CD4-positive, CD25-positive, alpha-beta regulatory T cell (primary cell): ENCODE measurements at regions not wholly inside any gene's neighbourhood (a gene's known extent, or its start where the extent isn't known, plus 50 kb on each side); places are given as distances from the start of the nearest gene placed in this dataset.

Experiments
- ATAC-seq, 2 donors: fragments of 150-1000 bp; cut with Tn5 transposase; one replicate each; pipeline ENCODE4 v1.10.0; 2021; ENCODE audit warnings: low read depth in 2 of 2, moderate number of reproducible peaks in 2 of 2, moderate library complexity in 1 of 2
- DNase-seq, 3 donors: peaks; one replicate each; pipeline versions ENCODE4 v3.0.0 to v3.0.0-alpha.2; 2012 to 2022; ENCODE audit warnings: mixed read lengths in 1 of 3
- H3K27ac ChIP-seq: one replicate; pipeline ENCODE4 v1.7.0; 2013; ENCODE audit warnings: mild to moderate bottlenecking, low read length; ENCODE audit not compliant: insufficient read depth, poor library complexity, severe bottlenecking
- H3K27me3 ChIP-seq: one replicate; pipeline ENCODE4 v1.7.0; 2013; ENCODE audit warnings: low read length; ENCODE audit not compliant: control insufficient read depth, insufficient read depth
- H3K36me3 ChIP-seq: one replicate; pipeline ENCODE4 v1.7.0; 2013; ENCODE audit warnings: mild to moderate bottlenecking, low read length, moderate library complexity; ENCODE audit not compliant: control insufficient read depth, insufficient read depth
- H3K4me1 ChIP-seq: 2 replicates; pipeline ENCODE4 v1.7.0; 2013; ENCODE audit warnings: mild to moderate bottlenecking, low read length; ENCODE audit not compliant: insufficient read depth, control insufficient read depth, poor library complexity, severe bottlenecking
- H3K4me3 ChIP-seq: one replicate; pipeline ENCODE4 v1.7.0; 2013; ENCODE audit warnings: low read depth, mild to moderate bottlenecking, low read length, moderate library complexity
- H3K9me3 ChIP-seq, 2 experiments: 1 replicate in 1 of 2; 2 replicates in 1 of 2; pipeline ENCODE4 v1.7.0; 2013; ENCODE audit warnings: low read length in 2 of 2, mild to moderate bottlenecking in 1 of 2, moderate library complexity in 1 of 2; ENCODE audit not compliant: control insufficient read depth in 2 of 2
- H3K27ac Mint-ChIP-seq, 3 donors: one replicate each; pipeline ENCODE4 v1.8.0; 2020 to 2022; ENCODE audit warnings: mild to moderate bottlenecking in 3 of 3, mixed read lengths in 3 of 3, moderate library complexity in 2 of 3
- H3K27me3 Mint-ChIP-seq: one replicate; pipeline ENCODE4 v1.8.0; 2022; ENCODE audit warnings: mild to moderate bottlenecking, mixed read lengths
- H3K36me3 Mint-ChIP-seq: one replicate; pipeline ENCODE4 v1.8.0; 2020; ENCODE audit warnings: mixed read lengths
- H3K4me1 Mint-ChIP-seq, 4 donors: one replicate each; pipeline ENCODE4 v1.8.0; 2020 to 2022; ENCODE audit warnings: mixed read lengths in 4 of 4, mild to moderate bottlenecking in 1 of 4
- H3K4me3 Mint-ChIP-seq, 4 donors: one replicate each; pipeline ENCODE4 v1.8.0; 2020 to 2022; ENCODE audit warnings: mild to moderate bottlenecking in 4 of 4, mixed read lengths in 4 of 4, moderate library complexity in 3 of 4
- H3K9me3 Mint-ChIP-seq, 7 donors: one replicate each; pipeline ENCODE4 v1.8.0; 2020 to 2022; ENCODE audit warnings: mixed read lengths in 7 of 7, mild to moderate bottlenecking in 3 of 7, moderate library complexity in 2 of 7

DNA sequence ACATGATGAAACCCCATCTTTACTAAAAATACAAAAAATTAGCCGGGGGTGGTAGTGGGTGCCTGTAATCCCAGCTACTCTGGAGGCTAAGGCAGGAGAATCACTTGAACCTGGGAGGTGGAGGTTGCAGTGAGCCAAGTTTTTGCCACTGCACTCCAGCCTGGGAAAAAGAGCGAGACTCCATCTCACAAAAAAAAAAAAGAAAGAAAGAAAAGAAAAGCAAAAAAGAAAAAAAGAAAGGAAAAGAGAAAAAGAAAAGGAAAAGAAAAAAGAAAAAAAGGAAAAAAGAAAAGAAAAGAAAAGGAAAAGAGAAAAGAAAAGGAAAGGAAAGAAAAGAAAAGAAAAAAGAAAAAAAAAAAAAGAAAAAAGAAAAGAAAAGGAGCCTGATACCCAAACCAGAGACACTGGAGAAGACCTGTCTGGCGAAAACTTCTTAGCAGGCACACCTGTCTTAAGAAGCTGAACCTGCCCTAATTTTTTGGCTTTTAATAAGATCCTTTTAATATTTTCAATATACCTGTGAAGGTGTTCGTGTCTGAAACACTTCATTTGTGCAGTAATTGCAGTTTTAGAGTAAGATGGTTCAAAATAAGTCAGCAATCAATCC, 164.7 kb upstream of the IRX2 start:
- H3K9me3 ChIP-seq: peaks cover 0 to 4% of the 10 kb centered on the region in 2 experiments
- Mint-ChIP-seq H3K4me3 (no peak overlapping the region), H3K27me3 (no peaks in the 10 kb centered on the region), H3K36me3 (no peaks in the 10 kb centered on the region), H3K4me1 (peaks cover 0 to 5% (median 0%) of the 10 kb centered on the region in 4 donors), H3K27ac (no peak overlapping the region), H3K9me3 (peaks cover 4 to 10% (median 5%) of the 10 kb centered on the region in 7 donors)
- no peaks in the 10 kb centered on the region for H3K36me3 ChIP-seq
- H3K4me1 ChIP-seq: no peaks in the 10 kb centered on the region
- no peak overlapping the region for H3K27ac ChIP-seq
- no peak overlapping the region for H3K4me3 ChIP-seq
- ATAC-seq (no peak), DNase-seq (no peak)
- no peaks in the 10 kb centered on the region for H3K27me3 ChIP-seq

DNA sequence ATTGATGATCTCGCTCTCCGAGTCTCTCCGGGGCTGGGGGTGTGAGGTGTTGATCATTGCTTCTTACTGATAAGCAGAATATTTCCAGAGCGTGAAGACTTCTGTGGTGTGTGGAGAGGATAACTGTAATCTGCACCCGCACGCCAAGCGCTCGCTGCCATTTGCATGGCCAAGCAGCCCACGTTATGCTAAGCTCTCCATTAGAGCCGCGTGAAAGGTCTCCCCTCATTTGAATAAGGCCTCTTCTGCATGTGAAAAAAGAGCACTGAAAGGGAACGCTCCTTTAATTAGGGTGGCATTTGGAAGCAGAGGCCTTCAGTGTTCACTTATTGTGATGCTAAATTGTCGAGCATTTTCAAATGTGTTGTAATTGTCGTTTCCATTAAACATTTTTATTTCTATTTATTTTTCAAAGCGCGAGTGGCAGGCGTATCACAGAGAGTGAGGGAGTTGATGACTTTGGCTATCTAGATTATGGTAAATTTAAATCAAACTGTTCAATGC, 163.6 kb upstream of the IRX2 start:
- Mint-ChIP-seq H3K27me3 (no peaks in the 10 kb centered on the region), H3K27ac (no peak overlapping the region), H3K4me3 (no peak overlapping the region), H3K9me3 (peaks cover 4 to 10% (median 4%) of the 10 kb centered on the region in 7 donors), H3K4me1 (peaks cover 0 to 5% (median 0%) of the 10 kb centered on the region in 4 donors), H3K36me3 (no peaks in the 10 kb centered on the region)
- H3K27ac ChIP-seq: no peak overlapping the region
- no peaks in the 10 kb centered on the region for H3K4me1 ChIP-seq
- no peaks in the 10 kb centered on the region for H3K36me3 ChIP-seq
- ATAC-seq: no peak
- no peak overlapping the region for H3K4me3 ChIP-seq
- no peaks in the 10 kb centered on the region for H3K27me3 ChIP-seq
- H3K9me3 ChIP-seq: no peaks in the 10 kb centered on the region
- no peak for DNase-seq

DNA sequence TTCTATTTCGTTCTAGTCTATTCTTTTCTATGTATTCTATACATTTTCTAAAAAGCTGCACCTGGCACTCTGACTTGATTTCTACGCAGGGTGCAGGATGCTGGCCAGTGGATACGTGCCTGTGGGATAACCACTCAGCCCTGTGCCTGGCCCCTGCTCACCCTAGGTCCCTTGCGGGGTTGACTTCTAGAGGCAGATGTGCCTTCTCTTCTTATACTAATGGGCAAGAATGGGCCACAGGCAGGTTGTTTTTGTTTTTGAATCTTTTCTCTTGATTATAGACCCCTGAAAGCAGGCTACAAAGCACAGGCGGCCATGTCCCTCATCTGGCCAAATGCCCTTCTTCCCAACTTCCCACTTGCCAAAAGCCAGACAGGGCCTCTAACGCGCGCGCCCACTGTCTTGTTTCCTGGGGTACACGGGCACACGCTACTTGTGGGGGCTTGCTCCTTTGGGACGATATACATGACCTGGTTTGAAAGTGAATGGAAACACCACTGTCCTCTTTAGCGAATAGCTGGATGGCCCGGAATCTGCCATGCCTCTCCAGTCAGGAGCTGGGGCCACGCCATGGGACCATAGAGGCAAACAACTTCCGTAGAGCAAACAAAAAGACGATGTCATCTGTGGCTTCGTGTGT, 162.7 kb upstream of the IRX2 start:
- Histone ChIP-seq H3K4me1 (no peaks in the 10 kb centered on the region), H3K27me3 (no peaks in the 10 kb centered on the region), H3K4me3 (no peak overlapping the region), H3K36me3 (no peaks in the 10 kb centered on the region), H3K9me3 (no peaks in the 10 kb centered on the region), H3K27ac (no peak overlapping the region)
- Mint-ChIP-seq H3K9me3 (peaks cover 4 to 10% (median 4%) of the 10 kb centered on the region in 7 donors), H3K4me3 (no peak overlapping the region), H3K27ac (no peak overlapping the region), H3K4me1 (peaks cover 0 to 5% (median 0%) of the 10 kb centered on the region in 4 donors), H3K27me3 (no peaks in the 10 kb centered on the region), H3K36me3 (no peaks in the 10 kb centered on the region)
- DNase-seq: no peak
- ATAC-seq: no peak

DNA sequence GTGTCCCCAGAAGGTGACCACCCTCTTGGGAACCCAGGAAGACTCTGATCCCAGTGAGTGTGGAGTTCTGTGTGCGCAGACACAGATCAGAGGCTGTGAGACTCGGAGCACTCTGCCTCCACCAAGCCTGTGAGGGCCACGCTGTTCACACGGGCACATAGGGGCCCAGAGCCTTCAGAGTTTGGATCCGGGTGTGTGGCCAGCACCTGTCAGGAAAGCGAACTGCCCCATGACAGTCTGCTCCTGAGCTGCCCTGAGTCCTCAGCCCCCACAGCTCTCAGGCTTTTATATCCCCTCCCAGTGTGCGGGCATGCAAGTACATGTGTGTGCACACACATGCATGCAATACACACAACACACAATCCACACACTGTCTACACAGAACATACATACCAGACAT, 161.8 kb upstream of the IRX2 start:
- DNase-seq: no peak
- no peaks in the 10 kb centered on the region for H3K4me1 Mint-ChIP-seq
- H3K4me1 ChIP-seq: no peaks in the 10 kb centered on the region
- no peak for ATAC-seq
- H3K27me3 Mint-ChIP-seq: no peaks in the 10 kb centered on the region
- no peak overlapping the region for H3K27ac ChIP-seq
- no peaks in the 10 kb centered on the region for H3K36me3 ChIP-seq
- no peaks in the 10 kb centered on the region for H3K9me3 ChIP-seq
- no peak overlapping the region for H3K4me3 Mint-ChIP-seq
- peaks cover 4 to 10% (median 4%) of the 10 kb centered on the region in 7 donors for H3K9me3 Mint-ChIP-seq
- no peaks in the 10 kb centered on the region for H3K36me3 Mint-ChIP-seq
- no peaks in the 10 kb centered on the region for H3K27me3 ChIP-seq
- no peak overlapping the region for H3K27ac Mint-ChIP-seq
- H3K4me3 ChIP-seq: no peak overlapping the region

DNA sequence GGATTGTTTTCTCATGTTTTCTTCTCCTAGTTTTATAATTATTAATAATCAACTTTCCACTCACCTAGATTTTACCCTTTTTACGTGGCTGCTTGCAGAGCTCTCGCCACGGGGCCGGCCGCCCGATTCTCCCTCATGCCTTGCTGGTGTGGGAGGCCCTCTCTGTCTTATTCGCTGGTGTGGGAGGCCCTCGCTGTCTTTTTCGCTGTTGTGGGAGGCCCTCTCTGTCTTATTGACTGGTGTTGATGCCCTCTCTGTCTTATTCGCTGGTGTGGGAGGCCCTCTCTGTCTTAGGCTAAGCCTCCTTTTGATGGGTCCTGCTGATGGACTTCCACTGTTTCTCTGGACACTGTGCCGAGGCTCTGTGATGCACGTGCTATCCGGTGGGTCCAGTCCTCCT, 161.3 kb upstream of the IRX2 start:
- no peak for DNase-seq
- Histone ChIP-seq H3K36me3 (no peaks in the 10 kb centered on the region), H3K4me1 (no peaks in the 10 kb centered on the region), H3K27ac (no peak overlapping the region), H3K27me3 (no peaks in the 10 kb centered on the region), H3K9me3 (no peaks in the 10 kb centered on the region), H3K4me3 (no peak overlapping the region)
- no peak for ATAC-seq
- Mint-ChIP-seq H3K9me3 (peaks cover 4 to 9% (median 4%) of the 10 kb centered on the region in 7 donors), H3K27me3 (no peaks in the 10 kb centered on the region), H3K4me3 (no peak overlapping the region), H3K27ac (no peak overlapping the region), H3K36me3 (no peaks in the 10 kb centered on the region), H3K4me1 (no peaks in the 10 kb centered on the region)

DNA sequence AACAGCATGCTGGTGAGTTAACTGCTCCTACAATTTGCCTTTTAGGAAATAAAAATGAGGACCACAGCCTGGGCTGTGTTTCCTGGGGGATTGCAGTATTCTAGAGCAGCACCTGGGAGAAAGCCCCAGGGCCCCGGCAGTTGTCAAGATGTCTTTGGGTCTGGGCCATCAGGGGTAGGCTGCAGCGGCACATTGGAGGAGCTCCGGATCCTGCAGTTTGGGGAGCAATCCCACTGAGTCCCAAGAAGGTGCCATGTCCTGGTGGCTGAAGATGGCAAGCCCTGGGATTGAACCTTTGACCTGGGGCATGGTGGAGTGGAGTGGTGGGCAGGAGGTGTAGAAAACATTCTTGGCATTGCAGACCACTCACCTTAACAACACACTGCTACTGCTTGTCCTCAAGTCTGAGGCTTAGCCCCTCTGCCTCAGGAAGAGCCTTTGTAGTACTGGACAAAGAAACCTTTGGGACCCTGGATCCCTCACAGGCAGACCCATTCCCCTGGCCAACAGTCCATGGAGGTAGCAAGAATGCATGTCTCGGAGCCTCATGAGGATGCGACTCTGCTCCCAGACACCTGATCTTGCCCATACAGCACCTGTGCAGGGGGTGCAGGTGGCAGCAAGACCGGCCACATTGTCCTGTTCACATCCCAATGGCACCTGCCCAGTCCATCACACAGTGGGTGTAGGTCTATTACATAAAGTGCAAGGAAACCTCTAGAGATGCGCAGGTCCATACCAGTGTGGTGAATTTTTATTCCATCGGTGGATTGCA, 159.1 kb upstream of the IRX2 start:
- DNase-seq: no peak
- no peak overlapping the region for H3K27ac Mint-ChIP-seq

DNA sequence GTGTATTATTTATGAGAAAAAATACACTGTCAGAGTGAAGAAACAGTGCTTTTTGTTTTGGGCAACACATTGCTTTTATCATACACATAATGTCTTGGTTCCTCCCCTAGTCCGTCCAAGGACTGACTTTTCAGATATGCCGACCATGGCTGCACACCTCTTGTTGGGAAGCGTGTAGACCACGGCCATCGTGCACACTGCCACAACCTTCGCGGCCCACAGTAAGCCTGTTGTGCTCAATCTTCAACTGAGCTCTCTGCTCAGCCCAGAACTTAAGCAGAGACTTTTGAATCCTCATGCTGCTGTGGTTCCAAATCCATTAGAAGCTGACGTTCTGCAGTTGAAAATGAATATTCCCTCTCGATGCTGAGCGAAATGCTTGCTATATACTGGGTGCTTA, 157.6 kb upstream of the IRX2 start:
- Mint-ChIP-seq H3K4me3 (no peak overlapping the region), H3K27ac (no peak overlapping the region), H3K36me3 (no peaks in the 10 kb centered on the region), H3K4me1 (no peaks in the 10 kb centered on the region), H3K27me3 (no peaks in the 10 kb centered on the region), H3K9me3 (peaks cover 1 to 5% (median 4%) of the 10 kb centered on the region in 7 donors)
- DNase-seq: no peak
- Histone ChIP-seq H3K27ac (no peak overlapping the region), H3K4me1 (no peaks in the 10 kb centered on the region), H3K9me3 (no peaks in the 10 kb centered on the region), H3K27me3 (no peaks in the 10 kb centered on the region), H3K4me3 (no peak overlapping the region), H3K36me3 (no peaks in the 10 kb centered on the region)
- ATAC-seq: no peak

More for the DNA sequence above, 159.1 kb upstream of the IRX2 start:
- no peak overlapping the region for H3K4me3 ChIP-seq
- no peaks in the 10 kb centered on the region for H3K27me3 ChIP-seq
- no peak overlapping the region for H3K27ac ChIP-seq
- no peaks in the 10 kb centered on the region for H3K9me3 ChIP-seq
- no peaks in the 10 kb centered on the region for H3K36me3 ChIP-seq
- Mint-ChIP-seq H3K27me3 (no peaks in the 10 kb centered on the region), H3K4me1 (no peaks in the 10 kb centered on the region), H3K9me3 (peaks cover 2 to 8% (median 4%) of the 10 kb centered on the region in 7 donors), H3K4me3 (no peak overlapping the region), H3K36me3 (no peaks in the 10 kb centered on the region)
- no peaks in the 10 kb centered on the region for H3K4me1 ChIP-seq
- no peak for ATAC-seq
